ENCODE measurements at regions not wholly inside any gene's neighbourhood (a gene's known extent, or its start where the extent isn't known, plus 50 kb on each side); places are given as distances from the start of the nearest gene placed in this dataset.
A peak's percentile ranks its signal among the peaks of the same experiment; 100 is the strongest.
"Not testable (repeated sequence)": the region's sequence is repeated elsewhere in the genome, so short reads cannot be mapped to it uniquely, and the experiment has no call there.

DNA sequence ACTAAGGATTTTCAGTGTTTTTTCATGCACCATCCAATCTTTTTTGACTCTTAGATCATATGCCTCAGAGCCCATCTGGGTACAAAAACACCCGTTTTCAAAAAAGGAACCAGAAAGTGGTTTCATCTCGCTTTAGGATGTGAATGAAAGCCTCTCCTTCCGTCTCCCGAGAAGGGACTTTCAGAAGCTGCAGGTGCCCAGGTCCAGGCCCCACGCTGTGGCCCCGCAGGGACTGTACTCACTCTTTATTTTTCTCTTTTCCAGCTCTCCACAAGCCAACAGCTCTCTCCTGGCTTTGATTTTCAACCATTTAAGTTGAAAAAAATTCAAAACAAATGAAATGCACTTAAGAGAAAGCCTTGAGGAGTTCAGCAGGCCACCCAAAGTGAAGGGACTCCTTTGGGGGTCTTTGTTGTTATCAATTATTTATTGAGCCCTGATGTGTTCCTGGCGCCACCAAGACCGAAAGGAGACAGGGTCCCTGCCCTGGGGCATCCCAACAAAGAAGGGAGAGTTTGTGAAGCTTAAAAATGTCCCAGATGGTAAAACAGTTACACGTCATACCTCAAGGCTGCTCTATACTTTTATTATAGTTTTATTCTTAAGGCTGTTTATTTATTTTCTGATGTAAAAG lies 467.3 kb downstream of the PREX1 start:
- no peak for ATAC-seq
- peaks cover 14% of the 10 kb centered on the region for H3K27me3 Mint-ChIP-seq
- no peak for DNase-seq
- H3K27ac Mint-ChIP-seq = peak overlapping the region; percentile 14
- H3K9me3 Mint-ChIP-seq = no peaks in the 10 kb centered on the region
- peak overlapping the region; percentile 38 for H3K4me3 Mint-ChIP-seq
- peaks cover 7% of the 10 kb centered on the region for H3K4me1 Mint-ChIP-seq
- H3K36me3 Mint-ChIP-seq (ENCODE audit: low read depth) = no peaks in the 10 kb centered on the region

GRCh38 chr20:48359692-48360341 lies 468.0 kb downstream of the PREX1 start:
- Mint-ChIP-seq H3K9me3 (no peaks in the 10 kb centered on the region), H3K36me3 (ENCODE audit: low read depth) (no peaks in the 10 kb centered on the region), H3K27ac (peak overlapping the region; percentile 14), H3K4me1 (peaks cover 5% of the 10 kb centered on the region), H3K27me3 (peaks cover 14% of the 10 kb centered on the region), H3K4me3 (peak overlapping the region; percentile 38)
- ATAC-seq (peak; percentile 28), DNase-seq (no peak)

GRCh38 chr20:48359055-48359390 lies 468.8 kb downstream of the PREX1 start:
- H3K4me1 Mint-ChIP-seq; ATAC-seq; H3K4me3 Mint-ChIP-seq; H3K27ac Mint-ChIP-seq; DNase-seq; H3K9me3 Mint-ChIP-seq; H3K36me3 Mint-ChIP-seq (ENCODE audit: low read depth): not testable (repeated sequence)
- peaks cover 14% of the 10 kb centered on the region for H3K27me3 Mint-ChIP-seq

DNA sequence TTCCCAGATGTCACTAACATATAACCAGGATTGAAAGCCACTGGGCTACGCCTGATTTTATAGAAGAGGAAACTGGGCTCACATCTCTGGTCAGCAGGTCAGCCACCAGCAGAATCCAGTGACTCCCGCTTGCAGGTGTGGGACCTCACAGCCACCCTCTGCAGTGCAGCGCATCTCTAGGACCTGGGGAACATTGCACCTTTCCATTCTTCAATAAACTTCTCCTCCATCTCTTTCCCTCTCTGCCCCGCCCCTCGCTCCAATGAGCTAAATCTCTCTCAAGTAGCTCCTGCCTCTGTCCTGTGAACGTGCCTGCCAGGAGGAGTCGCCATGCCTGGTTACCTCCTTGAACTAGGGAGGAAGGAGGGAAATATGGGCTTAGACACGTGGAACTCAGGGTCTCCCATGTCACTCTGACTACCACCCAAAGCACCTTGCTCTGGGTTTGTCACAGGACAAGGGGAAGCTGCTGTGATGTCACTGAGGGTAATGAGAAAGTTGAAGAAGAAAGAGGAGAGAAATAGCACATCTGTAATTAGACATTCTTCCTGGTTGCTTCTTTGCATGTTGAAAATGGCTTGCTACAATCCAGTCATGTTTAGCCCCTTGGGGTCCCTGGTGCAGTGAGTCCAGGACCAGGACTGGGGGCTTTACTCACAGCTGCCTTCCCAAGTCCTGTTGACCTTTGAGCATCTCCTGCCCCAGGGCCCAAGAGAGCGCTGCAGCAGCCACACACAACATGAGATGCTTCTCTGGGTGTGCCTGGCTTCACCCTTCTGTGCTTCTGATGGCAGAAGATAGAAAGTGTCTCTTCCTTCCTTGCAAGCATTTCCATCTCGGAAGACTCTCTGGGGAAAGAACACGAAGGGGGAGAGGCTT lies 469.4 kb downstream of the PREX1 start:
- no peaks in the 10 kb centered on the region for H3K36me3 Mint-ChIP-seq (ENCODE audit: low read depth)
- peaks cover 5% of the 10 kb centered on the region for H3K4me1 Mint-ChIP-seq
- H3K9me3 Mint-ChIP-seq = no peaks in the 10 kb centered on the region
- H3K27ac Mint-ChIP-seq = no peak overlapping the region
- ATAC-seq = no peak
- H3K27me3 Mint-ChIP-seq = peaks cover 14% of the 10 kb centered on the region
- no peak overlapping the region for H3K4me3 Mint-ChIP-seq
- DNase-seq = no peak

DNA sequence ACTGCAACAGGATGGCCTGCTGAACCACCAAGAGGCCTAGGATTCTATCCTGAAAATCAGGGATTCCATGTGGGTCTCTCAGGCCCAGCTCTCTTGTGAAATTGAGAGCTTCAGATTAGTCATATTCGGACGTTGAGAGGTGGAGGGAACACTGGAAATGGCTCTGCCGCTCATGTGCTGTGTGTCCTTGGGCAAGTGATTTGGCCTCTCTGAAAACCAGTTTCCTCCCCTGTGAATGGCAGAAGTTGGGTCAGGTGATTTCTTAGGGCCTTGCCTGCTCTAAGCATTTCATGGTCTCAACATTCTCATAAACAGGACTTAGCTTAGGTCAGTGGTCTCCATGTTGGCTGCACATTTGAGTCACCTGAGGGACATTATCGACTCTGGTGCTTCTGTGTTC lies 470.1 kb downstream of the PREX1 start:
- DNase-seq (no peak), ATAC-seq (no peak)
- no peaks in the 10 kb centered on the region for H3K9me3 Mint-ChIP-seq
- H3K36me3 Mint-ChIP-seq (ENCODE audit: low read depth) = no peaks in the 10 kb centered on the region
- peaks cover 13% of the 10 kb centered on the region for H3K27me3 Mint-ChIP-seq
- peaks cover 5% of the 10 kb centered on the region for H3K4me1 Mint-ChIP-seq
- H3K27ac Mint-ChIP-seq = no peak overlapping the region
- H3K4me3 Mint-ChIP-seq = no peak overlapping the region

- H3K36me3 Mint-ChIP-seq (ENCODE audit: low read depth) = no peaks in the 10 kb centered on the region
- ATAC-seq = no peak
- no peak overlapping the region for H3K4me3 Mint-ChIP-seq
- no peaks in the 10 kb centered on the region for H3K9me3 Mint-ChIP-seq
- H3K4me1 Mint-ChIP-seq = peaks cover 5% of the 10 kb centered on the region
- H3K27ac Mint-ChIP-seq = no peak overlapping the region
- H3K27me3 Mint-ChIP-seq = peaks cover 8% of the 10 kb centered on the region
- DNase-seq = no peak
Measured at GRCh38 chr20:48354903-48355302, 472.9 kb downstream of the PREX1 start.

GRCh38 chr20:48354320-48354876 lies 473.4 kb downstream of the PREX1 start:
- DNase-seq (no peak), ATAC-seq (no peak)
- H3K27ac Mint-ChIP-seq = no peak overlapping the region
- H3K4me1 Mint-ChIP-seq = peaks cover 5% of the 10 kb centered on the region
- H3K9me3 Mint-ChIP-seq = no peaks in the 10 kb centered on the region
- peaks cover 8% of the 10 kb centered on the region for H3K27me3 Mint-ChIP-seq
- no peak overlapping the region for H3K4me3 Mint-ChIP-seq
- no peaks in the 10 kb centered on the region for H3K36me3 Mint-ChIP-seq (ENCODE audit: low read depth)

GRCh38 chr20:48352628-48353027 lies 475.2 kb downstream of the PREX1 start:
- DNase-seq = no peak
- Mint-ChIP-seq H3K4me1 (no peaks in the 10 kb centered on the region), H3K36me3 (ENCODE audit: low read depth) (no peaks in the 10 kb centered on the region), H3K9me3 (no peaks in the 10 kb centered on the region), H3K27ac (no peak overlapping the region), H3K4me3 (no peak overlapping the region), H3K27me3 (peaks cover 4% of the 10 kb centered on the region)
- no peak for ATAC-seq

DNA sequence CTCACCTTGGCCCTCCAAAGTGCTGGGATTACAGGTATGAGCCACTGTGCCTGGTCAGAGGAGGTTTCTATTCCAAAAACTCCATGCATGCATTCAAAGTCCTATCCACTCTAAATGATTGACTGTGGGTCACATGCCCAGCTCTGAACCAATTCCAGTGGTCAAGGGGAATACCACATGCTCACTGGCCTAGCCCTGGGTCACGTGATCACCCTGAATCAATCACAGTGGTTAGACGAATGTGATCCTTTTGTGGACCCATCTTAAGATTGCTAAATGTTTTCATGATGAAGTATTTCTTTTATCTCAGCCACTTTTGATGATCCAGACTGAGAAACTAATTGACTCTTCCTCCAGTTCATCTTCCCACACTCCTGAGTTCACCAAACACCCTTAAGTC lies 475.8 kb downstream of the PREX1 start:
- no peaks in the 10 kb centered on the region for H3K9me3 Mint-ChIP-seq
- ATAC-seq (no peak), DNase-seq (no peak)
- H3K4me1 Mint-ChIP-seq = no peaks in the 10 kb centered on the region
- peaks cover 4% of the 10 kb centered on the region for H3K27me3 Mint-ChIP-seq
- H3K27ac Mint-ChIP-seq = no peak overlapping the region
- no peak overlapping the region for H3K4me3 Mint-ChIP-seq
- H3K36me3 Mint-ChIP-seq (ENCODE audit: low read depth) = no peaks in the 10 kb centered on the region

DNA sequence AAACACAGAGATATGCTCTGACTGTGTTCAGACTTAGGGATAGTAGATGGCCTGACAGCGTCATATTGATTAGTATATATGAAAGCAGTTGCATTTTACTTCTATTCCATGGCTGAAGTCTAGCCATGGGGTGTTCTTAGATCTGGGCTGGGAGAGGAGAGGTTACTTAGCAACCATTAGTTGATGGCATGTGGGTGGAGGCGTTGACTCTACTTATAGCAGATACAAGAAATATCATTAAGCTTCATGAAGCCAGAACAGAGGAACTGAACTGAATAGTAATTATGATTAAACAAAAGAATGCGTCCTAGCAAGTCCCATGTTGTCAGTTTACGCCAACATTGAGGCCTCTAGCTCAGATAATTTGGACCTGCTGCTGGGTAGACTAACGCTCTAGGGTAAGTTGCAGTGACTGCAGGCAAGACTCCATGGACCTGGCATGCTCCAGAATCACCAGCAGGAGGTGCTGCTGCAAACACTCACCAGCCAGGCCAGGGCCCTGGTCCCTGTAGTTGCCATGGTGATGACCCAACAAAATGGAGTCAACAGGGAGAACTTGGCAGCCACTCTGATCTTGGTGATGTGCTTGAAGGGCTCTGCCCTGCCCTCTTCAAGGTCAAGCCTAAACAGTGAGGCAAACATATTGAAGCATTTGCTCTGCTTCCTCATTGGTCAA lies 477.3 kb downstream of the PREX1 start:
- H3K9me3 Mint-ChIP-seq = no peaks in the 10 kb centered on the region
- ATAC-seq = no peak
- H3K27me3 Mint-ChIP-seq = peaks cover 4% of the 10 kb centered on the region
- H3K4me3 Mint-ChIP-seq = no peak overlapping the region
- no peaks in the 10 kb centered on the region for H3K36me3 Mint-ChIP-seq (ENCODE audit: low read depth)
- no peaks in the 10 kb centered on the region for H3K4me1 Mint-ChIP-seq
- H3K27ac Mint-ChIP-seq = no peak overlapping the region
- DNase-seq = no peak

DNA sequence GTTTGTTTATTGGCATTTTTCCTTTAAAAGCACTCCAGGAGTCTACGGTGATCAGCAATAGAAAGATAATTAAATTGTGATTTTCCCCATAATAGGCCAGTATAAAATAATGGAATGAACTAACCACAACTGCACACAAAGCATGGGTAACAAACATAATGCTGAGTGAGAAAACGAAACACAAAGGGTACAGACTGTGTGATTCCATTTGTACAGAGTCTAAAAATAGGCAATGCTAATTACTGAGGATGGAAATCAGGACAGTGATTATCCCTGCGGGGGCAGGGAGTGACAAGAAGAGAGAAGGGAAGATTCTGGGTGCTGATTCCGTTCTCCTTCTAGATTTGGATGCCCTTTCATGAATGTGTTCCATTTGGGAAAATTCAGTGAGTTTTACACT lies 478.1 kb downstream of the PREX1 start:
- no peak for ATAC-seq
- Mint-ChIP-seq H3K27ac (no peak overlapping the region), H3K4me1 (no peaks in the 10 kb centered on the region), H3K4me3 (no peak overlapping the region), H3K36me3 (ENCODE audit: low read depth) (no peaks in the 10 kb centered on the region), H3K27me3 (peaks cover 2% of the 10 kb centered on the region), H3K9me3 (no peaks in the 10 kb centered on the region)
- DNase-seq = no peak

- Mint-ChIP-seq H3K4me1 (no peaks in the 10 kb centered on the region), H3K36me3 (ENCODE audit: low read depth) (no peaks in the 10 kb centered on the region), H3K27ac (no peak overlapping the region), H3K27me3 (peaks cover 14% of the 10 kb centered on the region), H3K9me3 (no peaks in the 10 kb centered on the region), H3K4me3 (no peak overlapping the region)
- DNase-seq = no peak
- ATAC-seq = no peak
Measured at GRCh38 chr20:48348022-48348421, 479.8 kb downstream of the PREX1 start.

DNA sequence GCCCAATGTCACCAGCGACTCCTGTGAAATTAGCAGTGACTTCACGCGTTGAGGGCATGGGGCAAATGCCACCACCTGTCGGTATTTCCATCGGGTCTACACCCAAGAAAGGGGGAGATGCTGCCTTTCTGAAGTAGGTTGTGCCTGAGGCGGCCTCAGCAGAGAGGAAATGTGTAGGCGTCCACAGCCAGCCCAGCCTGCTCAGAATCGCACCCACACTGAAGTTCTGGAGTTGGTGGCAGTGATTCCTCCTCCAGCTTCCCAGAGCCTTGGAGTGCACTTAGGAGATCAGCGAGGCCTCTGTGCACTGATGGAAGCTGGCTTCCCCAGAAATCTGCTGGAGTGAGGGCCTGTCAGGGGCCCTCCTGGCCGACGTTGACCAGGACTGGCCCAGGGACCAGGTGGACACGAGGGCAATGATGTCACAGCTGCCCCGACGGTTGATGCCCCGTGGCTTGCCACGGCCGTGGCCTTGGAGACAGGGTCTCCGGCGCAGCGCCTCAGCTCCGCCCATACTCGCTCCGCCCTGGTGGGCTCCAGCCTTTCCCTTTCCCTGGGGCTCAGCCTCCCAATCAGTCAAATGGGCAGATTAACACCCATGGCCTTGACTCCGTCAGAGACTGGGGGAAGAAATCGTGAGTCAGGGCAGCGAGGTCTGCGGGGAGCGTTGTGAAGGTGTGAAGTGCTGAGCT lies 484.8 kb downstream of the PREX1 start:
- Mint-ChIP-seq H3K27me3 (peaks cover 25% of the 10 kb centered on the region), H3K27ac (no peak overlapping the region), H3K9me3 (no peaks in the 10 kb centered on the region), H3K4me1 (peaks cover 5% of the 10 kb centered on the region), H3K36me3 (ENCODE audit: low read depth) (no peaks in the 10 kb centered on the region), H3K4me3 (no peak overlapping the region)
- DNase-seq = no peak
- ATAC-seq = peak; percentile 15

DNA sequence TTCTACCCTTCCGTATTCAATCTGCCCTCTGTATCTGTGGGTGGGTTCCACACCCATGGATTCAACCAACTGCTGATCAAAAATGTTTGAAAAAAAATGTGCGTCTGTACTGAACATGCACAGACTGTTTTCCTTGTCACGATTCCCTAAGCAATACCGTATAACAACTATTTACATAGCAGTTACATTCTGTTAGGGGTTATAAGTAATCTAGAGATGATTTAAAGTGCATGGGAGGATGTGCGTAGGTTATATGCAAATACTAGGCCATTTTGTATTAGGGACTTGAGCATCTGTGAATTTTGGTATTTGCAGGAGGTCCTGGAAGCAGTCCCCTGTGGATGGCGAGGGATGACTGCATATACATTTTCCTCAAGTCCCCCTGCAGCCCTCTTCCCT lies 486.9 kb downstream of the PREX1 start:
- ATAC-seq (no peak), DNase-seq (no peak)
- Mint-ChIP-seq H3K4me3 (no peak overlapping the region), H3K36me3 (ENCODE audit: low read depth) (no peaks in the 10 kb centered on the region), H3K4me1 (peaks cover 5% of the 10 kb centered on the region), H3K27me3 (peaks cover 23% of the 10 kb centered on the region), H3K27ac (no peak overlapping the region), H3K9me3 (no peaks in the 10 kb centered on the region)
